Trophoblast cell (in vitro differentiated cells and primary cell): ENCODE measurements at regions not wholly inside any gene's neighbourhood (a gene's known extent, or its start where the extent isn't known, plus 50 kb on each side); places are given as distances from the start of the nearest gene placed in this dataset.

Experiments used
- DNase-seq, 2 donors: peaks; one replicate each; pipeline ENCODE4 v3.0.0-alpha.2; 2016
- H2AFZ ChIP-seq: 2 replicates; pipeline ENCODE4 v1.6.1; 2013; ENCODE audit warnings: low read length, moderate library complexity, mild to moderate bottlenecking; ENCODE audit not compliant: insufficient read depth, poor library complexity
- H2AK5ac ChIP-seq: 2 replicates; pipeline ENCODE4 v1.6.1; 2013; ENCODE audit warnings: mild to moderate bottlenecking, low read length
- H2BK120ac ChIP-seq: 2 replicates; pipeline ENCODE4 v1.6.1; 2013; ENCODE audit warnings: low read length, mild to moderate bottlenecking, moderate library complexity; ENCODE audit not compliant: insufficient read depth, poor library complexity
- H2BK12ac ChIP-seq: 2 replicates; pipeline ENCODE4 v1.6.1; 2013; ENCODE audit warnings: mild to moderate bottlenecking, low read length, moderate library complexity
- H2BK5ac ChIP-seq: 2 replicates; pipeline ENCODE4 v1.6.1; 2013; ENCODE audit warnings: low read length, low read depth, moderate library complexity, mild to moderate bottlenecking; ENCODE audit not compliant: poor library complexity
- H3K14ac ChIP-seq: 2 replicates; pipeline ENCODE4 v1.6.1; 2013; ENCODE audit warnings: mild to moderate bottlenecking, low read length
- H3K18ac ChIP-seq: 2 replicates; pipeline ENCODE4 v1.6.1; 2013; ENCODE audit warnings: mild to moderate bottlenecking, low read length
- H3K23ac ChIP-seq: 2 replicates; pipeline ENCODE4 v1.6.1; 2013; ENCODE audit warnings: low read length
- H3K27ac ChIP-seq: 2 replicates; pipeline ENCODE4 v1.5.1; 2013; ENCODE audit warnings: low read depth, mild to moderate bottlenecking, inconsistent platforms, low read length, moderate library complexity
- H3K27me3 ChIP-seq: 2 replicates; pipeline ENCODE4 v1.6.1; 2013; ENCODE audit warnings: inconsistent platforms, mild to moderate bottlenecking, low read length, moderate library complexity; ENCODE audit not compliant: insufficient read depth
- H3K36me3 ChIP-seq, 2 experiments: 1 replicate in 1 of 2; 2 replicates in 1 of 2; pipeline ENCODE4 v1.6.1; 2013; ENCODE audit warnings: low read length in 2 of 2, mild to moderate bottlenecking in 2 of 2, moderate library complexity in 1 of 2; ENCODE audit not compliant: insufficient read depth in 2 of 2, control insufficient read depth in 1 of 2
- H3K4ac ChIP-seq: 2 replicates; pipeline ENCODE4 v1.6.1; 2013; ENCODE audit warnings: low read depth, mild to moderate bottlenecking, low read length, moderate library complexity
- H3K4me1 ChIP-seq, 2 experiments: 1 replicate in 1 of 2; 2 replicates in 1 of 2; pipeline ENCODE4 v1.6.1; 2013; ENCODE audit warnings: low read length in 2 of 2, mild to moderate bottlenecking in 2 of 2, moderate library complexity in 1 of 2; ENCODE audit not compliant: insufficient read depth in 2 of 2, control insufficient read depth in 1 of 2
- H3K4me2 ChIP-seq: 2 replicates; pipeline ENCODE4 v1.6.1; 2013; ENCODE audit warnings: inconsistent platforms, mild to moderate bottlenecking, low read length, moderate library complexity
- H3K4me3 ChIP-seq: 2 replicates; pipeline ENCODE4 v1.5.1; 2013; ENCODE audit warnings: mild to moderate bottlenecking, low read depth, low read length, inconsistent platforms
- H3K79me1 ChIP-seq: one replicate; pipeline ENCODE4 v1.6.1; 2013; ENCODE audit warnings: low read length
- H3K79me2 ChIP-seq: 2 replicates; pipeline ENCODE4 v1.6.1; 2013; ENCODE audit warnings: low read length, mild to moderate bottlenecking; ENCODE audit not compliant: control insufficient read depth, insufficient read depth, poor library complexity
- H3K9ac ChIP-seq: 2 replicates; pipeline ENCODE4 v1.6.1; 2013; ENCODE audit warnings: mild to moderate bottlenecking, low read length
- H3K9me3 ChIP-seq: 2 replicates; pipeline ENCODE4 v1.6.1; 2013; ENCODE audit warnings: low read depth, mild to moderate bottlenecking, control low read depth, inconsistent platforms, low read length; ENCODE audit not compliant: insufficient read depth
- H4K12ac ChIP-seq: 2 replicates; pipeline ENCODE4 v1.6.1; 2013; ENCODE audit warnings: low read depth, mild to moderate bottlenecking, low read length, moderate library complexity
- H4K8ac ChIP-seq: 2 replicates; pipeline ENCODE4 v1.6.1; 2013; ENCODE audit warnings: low read depth, mild to moderate bottlenecking, low read length, moderate library complexity
- H4K91ac ChIP-seq: one replicate; pipeline ENCODE4 v1.6.1; 2013; ENCODE audit warnings: low read depth, mild to moderate bottlenecking, low read length, moderate library complexity
- WGBS: extraction: QIAGEN DNeasy Blood & Tissue Kit; methylation state at CpG from one replicate; pipeline ENCODE4 v1.1.7; 2013; ENCODE audit warnings: missing lambda C conversion rate; ENCODE audit not compliant: insufficient read length, insufficient coverage; ENCODE audit errors: extremely low coverage; 5-methylcytosine and 5-hydroxymethylcytosine counted together

DNA sequence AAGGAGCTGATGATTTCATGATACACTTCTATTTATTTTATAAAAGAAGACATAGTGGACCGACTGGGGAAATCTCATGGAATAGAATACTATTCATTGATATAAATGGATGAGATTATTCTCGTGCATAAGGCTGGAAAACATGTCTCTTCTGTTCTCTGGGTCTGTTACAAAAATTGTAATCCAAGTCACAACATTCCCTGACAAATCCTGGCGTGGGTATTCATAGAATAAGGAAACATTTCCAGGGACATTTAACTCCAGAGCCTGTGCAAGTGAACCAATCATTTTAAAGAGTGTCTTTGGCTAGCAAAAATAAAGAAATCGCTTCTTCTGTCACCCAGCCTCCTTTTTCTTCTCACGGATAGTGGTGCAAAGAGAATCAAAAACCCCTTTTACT, 1148.5 kb upstream of the AUTS2 start:
- Histone ChIP-seq H3K14ac (no peak overlapping the region), H3K36me3 (no peaks in the 10 kb centered on the region), H3K4me2 (no peak overlapping the region), H3K4me1 (no peaks in the 10 kb centered on the region), H3K4ac (no peak overlapping the region), H4K91ac (no peak overlapping the region), H3K9me3 (no peaks in the 10 kb centered on the region), H3K4me3 (no peak overlapping the region), H3K27ac (no peak overlapping the region), H2AK5ac (no peak overlapping the region), H2BK12ac (no peak overlapping the region), H3K9ac (no peak overlapping the region), H3K79me1 (no peaks in the 10 kb centered on the region), H3K18ac (no peak overlapping the region), H2AFZ (no peak overlapping the region), H4K12ac (no peak overlapping the region), H3K27me3 (no peaks in the 10 kb centered on the region), H2BK120ac (no peak overlapping the region), H3K79me2 (no peaks in the 10 kb centered on the region), H3K23ac (no peak overlapping the region), H4K8ac (no peak overlapping the region), H2BK5ac (no peak overlapping the region)
- no peak for DNase-seq
- no CpG with 5 or more reads among the region's 5 CpGs for WGBS

DNA sequence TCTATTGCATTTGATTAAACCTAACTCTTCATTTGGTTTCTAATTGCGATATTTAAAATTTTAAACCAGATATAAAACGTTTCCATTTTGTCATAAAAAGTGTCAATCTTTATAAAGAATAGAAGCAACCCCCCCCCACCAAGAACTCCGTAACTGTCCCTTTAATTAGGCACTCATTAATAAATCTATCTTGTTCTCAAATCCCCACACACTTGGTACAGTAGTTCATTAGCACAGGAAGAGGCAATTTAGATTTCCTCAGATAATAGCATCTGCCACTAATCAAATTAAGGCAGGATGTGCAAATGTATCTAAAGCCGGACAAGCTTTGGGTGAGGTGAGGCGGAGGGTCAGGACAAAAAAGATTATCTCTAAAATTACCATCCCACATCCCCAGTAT, 1143.3 kb upstream of the AUTS2 start:
- H2BK5ac ChIP-seq = no peak overlapping the region
- no peak overlapping the region for H2BK120ac ChIP-seq
- no CpG with 5 or more reads among the region's 5 CpGs for WGBS
- no peaks in the 10 kb centered on the region for H3K27me3 ChIP-seq
- no peak overlapping the region for H2AK5ac ChIP-seq
- H3K18ac ChIP-seq = no peak overlapping the region
- no peaks in the 10 kb centered on the region for H3K79me1 ChIP-seq
- H4K12ac ChIP-seq = no peak overlapping the region
- no peak overlapping the region for H3K4me3 ChIP-seq
- H3K36me3 ChIP-seq = no peaks in the 10 kb centered on the region
- no peak for DNase-seq
- H4K8ac ChIP-seq = no peak overlapping the region
- H3K79me2 ChIP-seq = no peaks in the 10 kb centered on the region
- peaks cover 2% of the 10 kb centered on the region for H3K9me3 ChIP-seq
- H2AFZ ChIP-seq = no peak overlapping the region
- H3K27ac ChIP-seq = no peak overlapping the region
- no peak overlapping the region for H3K9ac ChIP-seq
- no peak overlapping the region for H3K14ac ChIP-seq
- H3K4me2 ChIP-seq = no peak overlapping the region
- no peak overlapping the region for H4K91ac ChIP-seq
- no peak overlapping the region for H3K4ac ChIP-seq
- H3K4me1 ChIP-seq = no peaks in the 10 kb centered on the region
- H3K23ac ChIP-seq = no peak overlapping the region
- no peak overlapping the region for H2BK12ac ChIP-seq

DNA sequence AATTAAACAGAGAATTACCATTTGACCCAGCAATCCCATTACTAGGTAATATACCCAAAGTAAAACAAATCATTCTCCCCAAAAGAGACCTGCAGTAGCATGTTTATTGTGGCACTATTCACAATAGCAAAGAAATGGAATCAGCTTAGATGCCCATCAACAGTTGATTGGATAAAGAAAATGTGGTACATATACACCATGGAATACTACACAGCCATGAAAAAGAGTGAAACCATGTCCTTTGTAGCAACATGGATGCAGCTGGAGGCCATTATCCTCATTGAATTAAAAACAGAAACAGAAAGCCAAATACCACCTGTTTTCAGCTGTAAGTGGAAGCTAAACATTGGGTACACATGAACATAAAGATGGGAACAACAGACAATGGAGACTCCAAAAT, 1141.8 kb upstream of the AUTS2 start:
- no peak overlapping the region for H4K8ac ChIP-seq
- no peaks in the 10 kb centered on the region for H3K36me3 ChIP-seq
- H3K4me3 ChIP-seq = no peak overlapping the region
- no peak overlapping the region for H2BK120ac ChIP-seq
- no peak overlapping the region for H4K91ac ChIP-seq
- no peak for DNase-seq
- H3K9me3 ChIP-seq = peaks cover 2% of the 10 kb centered on the region
- H3K4ac ChIP-seq = no peak overlapping the region
- H2AFZ ChIP-seq = no peak overlapping the region
- H3K9ac ChIP-seq = no peak overlapping the region
- no peak overlapping the region for H3K18ac ChIP-seq
- no peaks in the 10 kb centered on the region for H3K27me3 ChIP-seq
- no peak overlapping the region for H2BK5ac ChIP-seq
- no peak overlapping the region for H4K12ac ChIP-seq
- no peak overlapping the region for H3K23ac ChIP-seq
- H2BK12ac ChIP-seq = no peak overlapping the region
- H2AK5ac ChIP-seq = no peak overlapping the region
- no peak overlapping the region for H3K27ac ChIP-seq
- no peak overlapping the region for H3K4me2 ChIP-seq
- H3K4me1 ChIP-seq = no peaks in the 10 kb centered on the region
- no peaks in the 10 kb centered on the region for H3K79me1 ChIP-seq
- no peak overlapping the region for H3K14ac ChIP-seq
- no peaks in the 10 kb centered on the region for H3K79me2 ChIP-seq

DNA sequence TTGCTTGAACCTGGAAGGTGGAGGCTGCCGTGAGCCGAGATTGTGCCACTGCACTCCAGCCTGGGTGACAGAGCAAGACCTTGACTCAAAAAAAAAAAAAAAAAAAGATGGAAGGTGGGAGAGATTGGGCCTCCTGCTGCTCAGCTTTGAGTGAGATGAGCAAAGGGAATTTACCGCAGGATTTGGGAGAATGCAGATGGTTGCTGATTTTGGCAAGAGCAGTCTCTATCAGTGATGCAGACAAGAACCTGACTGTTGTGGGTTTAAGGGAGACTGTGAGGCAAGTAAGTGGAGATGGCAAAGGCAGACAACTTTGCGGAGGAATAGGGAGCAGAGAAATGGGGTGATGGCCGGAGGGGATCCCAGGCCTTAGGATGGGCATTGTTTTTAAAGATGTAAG, 1140.8 kb upstream of the AUTS2 start:
- no CpG with 5 or more reads among the region's 5 CpGs for WGBS
- Histone ChIP-seq H2BK120ac (no peak overlapping the region), H3K79me2 (no peaks in the 10 kb centered on the region), H3K9me3 (peaks cover 2% of the 10 kb centered on the region), H2BK12ac (no peak overlapping the region), H3K14ac (no peak overlapping the region), H3K27me3 (no peaks in the 10 kb centered on the region), H3K4me2 (no peak overlapping the region), H4K91ac (no peak overlapping the region), H3K4me3 (no peak overlapping the region), H2AK5ac (no peak overlapping the region), H3K79me1 (no peaks in the 10 kb centered on the region), H4K8ac (no peak overlapping the region), H3K27ac (no peak overlapping the region), H3K36me3 (no peaks in the 10 kb centered on the region), H3K4ac (no peak overlapping the region), H3K9ac (no peak overlapping the region), H2BK5ac (no peak overlapping the region), H3K4me1 (no peaks in the 10 kb centered on the region), H2AFZ (no peak overlapping the region), H3K18ac (no peak overlapping the region), H4K12ac (no peak overlapping the region), H3K23ac (no peak overlapping the region)
- no peak for DNase-seq
